B cell (primary cell): ENCODE measurements at regions not wholly inside any gene's neighbourhood (a gene's known extent, or its start where the extent isn't known, plus 50 kb on each side); places are given as distances from the start of the nearest gene placed in this dataset.

Experiments used
- CTCF ChIP-seq: fragments of 200-600 bp; IDR thresholded peaks from one replicate; pipeline ENCODE4 v1.8.0; 2022; ENCODE audit warnings: antibody characterized with exemption, mild to moderate bottlenecking
- EZH2 ChIP-seq: IDR thresholded peaks from 2 replicates; pipeline ENCODE4 v1.6.1; 2012; ENCODE audit warnings: borderline replicate concordance, low read depth, mild to moderate bottlenecking, moderate library complexity, low read length; ENCODE audit not compliant: insufficient read depth, poor library complexity, severe bottlenecking

- TF ChIP-seq CTCF (no peak), EZH2 (no peak)
Measured at GRCh38 chr4:165718660-165719059, 154.4 kb upstream of the TLL1 start.
